CD8-positive, alpha-beta memory T cell (primary cell): ENCODE measurements at regions not wholly inside any gene's neighbourhood (a gene's known extent, or its start where the extent isn't known, plus 50 kb on each side); places are given as distances from the start of the nearest gene placed in this dataset.
A peak's percentile ranks its signal among the peaks of the same experiment; 100 is the strongest.
"Not testable (repeated sequence)": the region's sequence is repeated elsewhere in the genome, so short reads cannot be mapped to it uniquely, and the experiment has no call there.

Experiments
- CTCF ChIA-PET: fragments of 350-600 bp; sonication (Branson Sonifier 250); formaldehyde crosslinking; loops from one replicate; lab custom pipeline; 2021; ENCODE audit warnings: antibody characterized with exemption; lab: Charles Lee
- POLR2A ChIA-PET: fragments of 350-600 bp; sonication (Branson Sonifier 250); formaldehyde crosslinking; loops from one replicate; lab custom pipeline; 2021; ENCODE audit warnings: antibody characterized with exemption; lab: Charles Lee
- DNase-seq, 5 donors: peaks; one replicate each; pipeline versions ENCODE4 v3.0.0 to v3.0.0-alpha.2; 2020 to 2022; ENCODE audit warnings: mixed read lengths in 1 of 5
- H3K27ac ChIP-seq: one replicate; pipeline ENCODE4 v1.7.0; 2013; ENCODE audit warnings: low read depth, mild to moderate bottlenecking, low read length, moderate library complexity
- H3K27me3 ChIP-seq: 2 replicates; pipeline ENCODE4 v1.7.0; 2013; ENCODE audit warnings: low read length, mild to moderate bottlenecking; ENCODE audit not compliant: insufficient read depth, poor library complexity, severe bottlenecking
- H3K36me3 ChIP-seq: 2 replicates; pipeline ENCODE4 v1.7.0; 2013; ENCODE audit warnings: mild to moderate bottlenecking, low read length, moderate library complexity; ENCODE audit not compliant: insufficient read depth
- H3K4me1 ChIP-seq: 2 replicates; pipeline ENCODE4 v1.7.0; 2013; ENCODE audit warnings: mild to moderate bottlenecking, low read length, moderate library complexity; ENCODE audit not compliant: insufficient read depth
- H3K4me3 ChIP-seq: 2 replicates; pipeline ENCODE4 v1.7.0; 2013; ENCODE audit warnings: mild to moderate bottlenecking, low read length
- H3K9me3 ChIP-seq: 2 replicates; pipeline ENCODE4 v1.7.0; 2013; ENCODE audit warnings: mild to moderate bottlenecking, low read length
- H3K27ac Mint-ChIP-seq, 8 donors: one replicate each; pipeline ENCODE4 v1.8.0; 2020 to 2021; ENCODE audit warnings: mixed read lengths in 8 of 8, mild to moderate bottlenecking in 6 of 8, inconsistent platforms in 3 of 8, moderate library complexity in 3 of 8
- H3K27me3 Mint-ChIP-seq, 2 donors: one replicate each; pipeline ENCODE4 v1.8.0; 2020 to 2021; ENCODE audit warnings: mixed read lengths in 2 of 2, mild to moderate bottlenecking in 1 of 2, moderate library complexity in 1 of 2
- H3K36me3 Mint-ChIP-seq, 3 donors: one replicate each; pipeline ENCODE4 v1.8.0; 2020 to 2021; ENCODE audit warnings: mixed read lengths in 3 of 3, inconsistent platforms in 1 of 3, mild to moderate bottlenecking in 1 of 3
- H3K4me1 Mint-ChIP-seq, 3 donors: one replicate each; pipeline ENCODE4 v1.8.0; 2020 to 2021; ENCODE audit warnings: mixed read lengths in 3 of 3, inconsistent platforms in 1 of 3, mild to moderate bottlenecking in 1 of 3
- H3K4me3 Mint-ChIP-seq, 7 donors: one replicate each; pipeline ENCODE4 v1.8.0; 2020 to 2021; ENCODE audit warnings: mixed read lengths in 7 of 7, mild to moderate bottlenecking in 6 of 7, moderate library complexity in 4 of 7, inconsistent platforms in 2 of 7
- H3K9me3 Mint-ChIP-seq, 5 donors: one replicate each; pipeline ENCODE4 v1.8.0; 2020 to 2022; ENCODE audit warnings: mixed read lengths in 5 of 5, mild to moderate bottlenecking in 3 of 5, moderate library complexity in 2 of 5, inconsistent platforms in 1 of 5

GRCh38 chr13:66237411-66238062 is 992.6 kb downstream of the PCDH9 start:
- Mint-ChIP-seq H3K27ac (no peak overlapping the region), H3K4me3 (no peak overlapping the region), H3K27me3 (no peaks in the 10 kb centered on the region), H3K36me3 (no peaks in the 10 kb centered on the region), H3K4me1 (no peaks in the 10 kb centered on the region), H3K9me3 (peaks cover 2 to 14% (median 13%) of the 10 kb centered on the region in 5 donors)
- no peaks in the 10 kb centered on the region for H3K36me3 ChIP-seq
- no peak overlapping the region for H3K4me3 ChIP-seq
- ChIA-PET CTCF (no interaction called here), POLR2A (no interaction called here)
- H3K27ac ChIP-seq: no peak overlapping the region
- H3K27me3 ChIP-seq: no peaks in the 10 kb centered on the region
- no peaks in the 10 kb centered on the region for H3K4me1 ChIP-seq
- no peak for DNase-seq
- no peaks in the 10 kb centered on the region for H3K9me3 ChIP-seq

- no peaks in the 10 kb centered on the region for H3K36me3 Mint-ChIP-seq
- no peaks in the 10 kb centered on the region for H3K4me1 ChIP-seq
These were observed 996.0 kb downstream of the PCDH9 start for GRCh38 chr13:66234159-66234558.

GRCh38 chr13:66231958-66232357 is 998.2 kb downstream of the PCDH9 start:
- H3K27ac Mint-ChIP-seq, H3K4me3 ChIP-seq, CTCF ChIA-PET, H3K27me3 ChIP-seq, H3K4me1 ChIP-seq, H3K36me3 Mint-ChIP-seq, H3K27me3 Mint-ChIP-seq, POLR2A ChIA-PET, H3K4me3 Mint-ChIP-seq, H3K36me3 ChIP-seq, DNase-seq, H3K4me1 Mint-ChIP-seq, H3K27ac ChIP-seq, H3K9me3 ChIP-seq: not testable (repeated sequence)
- peaks cover 4 to 24% (median 16%) of the 10 kb centered on the region in 5 donors for H3K9me3 Mint-ChIP-seq

More at GRCh38 chr13:66234159-66234558, 996.0 kb downstream of the PCDH9 start:
- Mint-ChIP-seq H3K4me3 (no peak overlapping the region), H3K27ac (no peak overlapping the region), H3K9me3 (peaks cover 6 to 24% (median 16%) of the 10 kb centered on the region in 5 donors), H3K4me1 (no peaks in the 10 kb centered on the region), H3K27me3 (no peaks in the 10 kb centered on the region)
- ChIA-PET CTCF (no interaction called here), POLR2A (no interaction called here)
- no peaks in the 10 kb centered on the region for H3K9me3 ChIP-seq
- H3K27me3 ChIP-seq: no peaks in the 10 kb centered on the region
- H3K36me3 ChIP-seq: no peaks in the 10 kb centered on the region
- no peak for DNase-seq
- H3K4me3 ChIP-seq: no peak overlapping the region
- no peak overlapping the region for H3K27ac ChIP-seq

- CTCF ChIA-PET: no interaction called here
- no peaks in the 10 kb centered on the region for H3K27me3 ChIP-seq
These were observed 1005.1 kb downstream of the PCDH9 start for GRCh38 chr13:66225072-66225471.

GRCh38 chr13:66224663-66225062 is 1005.5 kb downstream of the PCDH9 start:
- ChIA-PET POLR2A (no interaction called here), CTCF (no interaction called here)
- Mint-ChIP-seq H3K36me3 (no peaks in the 10 kb centered on the region), H3K27me3 (no peaks in the 10 kb centered on the region), H3K4me3 (no peak overlapping the region), H3K9me3 (peaks cover 0 to 45% (median 2%) of the 10 kb centered on the region in 5 donors), H3K4me1 (no peaks in the 10 kb centered on the region), H3K27ac (no peak overlapping the region)
- Histone ChIP-seq H3K27ac (no peak overlapping the region), H3K9me3 (no peaks in the 10 kb centered on the region), H3K36me3 (no peaks in the 10 kb centered on the region), H3K4me3 (no peak overlapping the region), H3K27me3 (no peaks in the 10 kb centered on the region), H3K4me1 (no peaks in the 10 kb centered on the region)
- DNase-seq: no peak

More at GRCh38 chr13:66225072-66225471, 1005.1 kb downstream of the PCDH9 start:
- Mint-ChIP-seq H3K4me1 (no peaks in the 10 kb centered on the region), H3K4me3 (no peak overlapping the region), H3K36me3 (no peaks in the 10 kb centered on the region), H3K27me3 (no peaks in the 10 kb centered on the region), H3K27ac (no peak overlapping the region), H3K9me3 (peaks cover 0 to 45% (median 2%) of the 10 kb centered on the region in 5 donors)
- Histone ChIP-seq H3K4me1 (no peaks in the 10 kb centered on the region), H3K27ac (no peak overlapping the region), H3K4me3 (no peak overlapping the region), H3K36me3 (no peaks in the 10 kb centered on the region), H3K9me3 (no peaks in the 10 kb centered on the region)
- DNase-seq: no peak
- POLR2A ChIA-PET: no interaction called here

- Mint-ChIP-seq H3K4me3 (no peak overlapping the region), H3K27ac (peak overlapping the region in 1 of 8 donors; percentile 74), H3K27me3 (no peaks in the 10 kb centered on the region), H3K9me3 (peaks cover 2 to 41% (median 3%) of the 10 kb centered on the region in 5 donors), H3K36me3 (no peaks in the 10 kb centered on the region), H3K4me1 (no peaks in the 10 kb centered on the region)
- Histone ChIP-seq H3K27me3 (no peaks in the 10 kb centered on the region), H3K27ac (no peak overlapping the region), H3K4me3 (no peak overlapping the region), H3K36me3 (no peaks in the 10 kb centered on the region), H3K4me1 (no peaks in the 10 kb centered on the region), H3K9me3 (no peaks in the 10 kb centered on the region)
- no peak for DNase-seq
- ChIA-PET CTCF (no interaction called here), POLR2A (no interaction called here)
These were observed 1007.2 kb downstream of the PCDH9 start for GRCh38 chr13:66222926-66223325.

GRCh38 chr13:66222127-66222526 is 1008.0 kb downstream of the PCDH9 start:
- H3K27me3 ChIP-seq: no peaks in the 10 kb centered on the region
- no peaks in the 10 kb centered on the region for H3K4me1 ChIP-seq
- CTCF ChIA-PET: no interaction called here
- POLR2A ChIA-PET: no interaction called here
- Mint-ChIP-seq H3K4me1 (no peaks in the 10 kb centered on the region), H3K36me3 (no peaks in the 10 kb centered on the region), H3K27ac (peak overlapping the region in 1 of 8 donors; percentile 6), H3K9me3 (peaks cover 2 to 39% (median 3%) of the 10 kb centered on the region in 5 donors), H3K4me3 (no peak overlapping the region), H3K27me3 (no peaks in the 10 kb centered on the region)
- H3K4me3 ChIP-seq: no peak overlapping the region
- no peak for DNase-seq
- H3K27ac ChIP-seq: no peak overlapping the region
- no peaks in the 10 kb centered on the region for H3K9me3 ChIP-seq
- H3K36me3 ChIP-seq: no peaks in the 10 kb centered on the region

GRCh38 chr13:66219506-66219905 is 1010.6 kb downstream of the PCDH9 start:
- Mint-ChIP-seq H3K27me3 (no peaks in the 10 kb centered on the region), H3K36me3 (no peaks in the 10 kb centered on the region), H3K4me1 (no peaks in the 10 kb centered on the region), H3K4me3 (no peak overlapping the region), H3K9me3 (peaks cover 0 to 36% (median 6%) of the 10 kb centered on the region in 5 donors), H3K27ac (no peak overlapping the region)
- ChIA-PET POLR2A (no interaction called here), CTCF (no interaction called here)
- Histone ChIP-seq H3K4me1 (no peaks in the 10 kb centered on the region), H3K36me3 (no peaks in the 10 kb centered on the region), H3K27me3 (no peaks in the 10 kb centered on the region), H3K27ac (no peak overlapping the region), H3K9me3 (no peaks in the 10 kb centered on the region), H3K4me3 (no peak overlapping the region)
- DNase-seq: no peak
